GM18873 (cell line): ENCODE measurements at regions not wholly inside any gene's neighbourhood (a gene's known extent, or its start where the extent isn't known, plus 50 kb on each side); places are given as distances from the start of the nearest gene placed in this dataset.
A peak's percentile ranks its signal among the peaks of the same experiment; 100 is the strongest.
"Not testable (repeated sequence)": the region's sequence is repeated elsewhere in the genome, so short reads cannot be mapped to it uniquely, and the experiment has no call there.

ENCODE experiments used
- ATAC-seq: cut with Tn5 transposase; IDR thresholded peaks from one replicate; pipeline ENCODE4 v1.9.1; 2021; ENCODE audit warnings: mild to moderate bottlenecking, moderate library complexity, moderate number of reproducible peaks; ENCODE audit not compliant: unreplicated experiment, low FRiP score

DNA sequence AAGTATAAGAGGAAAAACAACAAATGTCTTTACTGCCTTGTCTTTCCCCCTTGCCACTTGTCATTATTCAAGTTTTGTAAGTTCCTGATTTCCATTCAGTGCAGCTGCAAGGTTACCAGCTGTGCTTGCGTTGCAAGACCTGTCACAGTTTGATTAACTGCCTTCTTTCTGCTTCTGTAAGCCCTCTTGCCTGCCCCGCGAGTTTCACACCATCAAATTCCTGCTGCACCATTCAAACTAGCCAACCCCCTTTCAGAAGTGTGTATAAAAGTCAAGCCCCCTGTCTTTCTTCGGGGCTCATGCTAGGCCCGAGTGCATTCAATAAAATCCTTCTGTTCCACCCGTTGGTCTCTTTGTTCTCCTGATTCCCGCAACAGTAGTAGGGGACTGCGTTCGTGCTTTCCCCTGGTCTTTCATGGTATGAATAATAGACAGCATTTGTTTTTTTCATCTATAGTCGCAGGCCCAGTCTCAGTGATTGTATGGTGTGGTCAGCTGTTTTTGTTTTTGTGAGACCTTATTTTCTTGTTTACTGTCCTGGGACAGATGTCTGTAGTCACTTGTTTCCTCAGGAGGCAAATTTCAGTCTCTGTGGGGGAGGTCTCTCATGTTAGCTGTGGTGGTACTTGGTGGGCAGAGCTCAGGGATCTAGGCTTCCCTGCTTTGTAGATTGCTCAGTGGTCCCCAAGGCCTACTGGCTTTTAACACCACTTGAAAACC is 159.1 kb upstream of the NOTCH2NLA start:
- not testable (repeated sequence) for ATAC-seq

DNA sequence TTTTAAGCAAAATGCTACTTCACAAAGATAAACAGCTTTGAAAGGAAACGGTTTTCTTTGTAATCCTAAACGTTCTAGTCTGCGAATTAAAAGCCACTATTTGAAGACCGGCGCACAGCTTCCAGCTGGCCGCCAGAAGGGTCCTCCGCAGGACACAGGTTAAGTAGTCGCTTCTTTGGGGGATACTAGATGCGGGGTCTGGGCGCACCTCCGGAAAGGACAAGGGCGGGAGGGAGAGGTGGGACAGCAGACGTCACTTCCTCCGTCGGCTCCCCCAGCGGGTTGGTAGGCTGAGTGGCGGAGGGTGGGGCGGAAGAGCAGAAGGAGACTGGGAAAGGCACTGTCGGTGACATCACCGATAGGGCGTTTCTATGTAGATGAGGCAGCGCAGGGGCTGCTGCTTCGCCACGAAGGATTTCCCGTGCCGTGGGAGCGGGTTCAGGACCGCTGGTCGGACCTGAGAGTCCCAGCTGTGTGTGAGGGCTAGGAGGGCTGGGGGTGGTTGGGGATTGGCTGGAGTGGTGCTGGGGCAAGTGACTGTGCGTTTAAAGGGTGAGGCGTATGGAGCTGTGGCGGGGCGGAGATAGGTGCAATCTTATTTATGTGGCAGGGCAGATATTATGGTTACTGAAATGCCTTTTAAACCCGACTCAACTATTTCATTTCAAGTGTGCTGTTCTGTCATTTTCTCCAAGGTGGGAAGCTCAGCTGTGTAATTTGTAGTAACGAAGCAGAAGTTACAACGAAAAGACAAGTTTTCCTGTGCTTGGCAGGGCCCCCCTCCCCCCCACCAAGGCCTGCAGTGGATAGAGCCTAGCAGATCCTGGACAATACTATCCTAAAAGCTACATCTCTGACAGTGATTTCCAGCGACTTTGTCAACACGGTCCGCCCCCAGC is 158.3 kb upstream of the NOTCH2NLA start:
- peak; percentile 84 for ATAC-seq

DNA sequence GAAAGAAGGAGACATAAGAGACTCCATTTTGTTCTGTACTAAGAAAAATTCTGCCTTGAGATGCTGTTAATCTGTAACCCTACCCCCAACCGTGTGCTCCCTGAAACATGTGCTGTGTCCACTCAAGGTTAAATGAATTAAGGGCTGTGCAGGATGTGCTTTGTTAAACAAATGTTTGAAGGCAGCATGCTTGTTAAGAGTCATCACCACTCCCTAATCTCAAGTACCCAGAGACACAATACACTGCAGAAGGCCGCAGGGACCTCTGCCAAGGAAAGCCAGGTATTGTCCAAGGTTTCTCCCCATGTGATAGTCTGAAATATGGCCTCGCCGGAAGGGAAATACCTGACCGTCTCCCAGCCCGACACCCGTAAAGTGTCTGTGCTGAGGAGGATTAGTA is 152.4 kb upstream of the NOTCH2NLA start:
- not testable (repeated sequence) for ATAC-seq

DNA sequence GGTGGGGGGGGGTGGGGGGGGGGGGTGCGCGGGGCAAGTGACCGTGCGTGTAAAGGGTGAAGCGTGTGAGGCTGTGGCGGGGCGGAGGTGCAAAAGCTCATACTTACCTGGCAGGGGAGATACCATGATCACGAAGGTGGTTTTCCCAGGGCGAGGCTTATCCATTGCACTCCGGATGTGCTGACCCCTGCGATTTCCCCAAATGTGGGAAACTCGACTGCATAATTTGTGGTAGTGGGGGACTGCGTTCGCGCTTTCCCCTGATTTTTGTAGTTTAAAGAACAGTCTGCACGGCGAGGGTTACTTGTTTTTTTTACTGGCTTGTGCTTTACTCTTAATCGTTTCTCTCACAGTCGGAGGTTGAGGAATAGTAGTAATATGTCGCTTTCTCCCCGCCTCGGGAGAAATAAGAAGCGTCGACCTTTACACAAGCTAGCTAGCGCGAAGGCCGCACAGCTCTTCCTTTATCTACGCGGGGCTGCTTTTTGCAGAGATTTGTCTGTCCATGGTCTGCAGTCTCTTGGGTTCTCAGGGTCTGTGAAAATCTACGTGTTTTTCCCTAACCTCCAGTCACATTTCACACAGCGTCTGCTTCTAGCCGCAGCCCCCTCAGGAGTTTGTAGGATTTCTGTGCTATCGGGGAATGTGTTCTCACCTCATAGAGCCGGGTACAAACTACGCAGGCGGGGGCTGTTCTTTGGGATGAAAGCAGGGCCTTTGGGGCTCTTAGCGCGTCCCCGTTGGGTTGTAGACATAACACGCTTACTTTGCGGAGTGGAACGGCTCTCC is 148.1 kb upstream of the NOTCH2NLA start:
- peak; percentile 82 for ATAC-seq

DNA sequence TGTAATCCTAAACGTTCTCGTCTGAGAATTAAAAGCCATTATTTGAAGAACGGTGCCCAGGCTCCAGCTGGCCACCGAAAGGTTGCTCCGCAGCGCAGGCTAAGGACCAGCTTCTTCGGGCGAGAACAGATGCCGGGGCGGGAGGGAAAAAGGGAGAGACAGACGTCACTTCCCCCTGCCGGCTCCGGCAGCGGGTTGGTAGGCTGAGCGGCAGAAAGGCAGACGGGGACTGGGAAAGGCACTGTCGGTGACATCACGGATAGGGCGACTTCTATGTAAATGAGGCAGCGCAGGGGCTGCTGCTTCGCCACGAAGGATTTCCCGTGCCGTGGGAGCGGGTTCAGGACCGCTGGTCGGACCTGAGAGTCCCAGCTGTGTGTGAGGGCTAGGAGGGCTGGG is 147.5 kb upstream of the NOTCH2NLA start:
- peak; percentile 54 for ATAC-seq

DNA sequence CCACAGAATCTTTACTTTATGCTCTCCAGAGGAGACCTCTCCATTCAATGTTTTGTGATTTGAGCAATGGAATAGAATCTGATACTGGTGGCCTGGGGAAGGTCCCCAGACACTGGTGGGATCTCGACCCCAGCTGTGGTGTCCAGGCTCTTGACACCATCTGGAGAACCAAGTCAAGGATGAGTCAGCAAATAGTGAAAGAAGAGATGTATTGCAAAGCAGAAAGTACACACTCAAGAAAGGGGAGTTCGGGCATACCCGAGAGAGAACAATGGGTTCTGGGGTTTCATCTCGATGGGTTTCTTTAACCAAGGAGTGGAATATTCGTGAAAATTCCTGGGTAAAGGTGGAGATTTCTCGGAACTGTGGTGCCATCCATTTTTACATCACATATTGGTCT is 146.3 kb upstream of the NOTCH2NLA start:
- not testable (repeated sequence) for ATAC-seq

DNA sequence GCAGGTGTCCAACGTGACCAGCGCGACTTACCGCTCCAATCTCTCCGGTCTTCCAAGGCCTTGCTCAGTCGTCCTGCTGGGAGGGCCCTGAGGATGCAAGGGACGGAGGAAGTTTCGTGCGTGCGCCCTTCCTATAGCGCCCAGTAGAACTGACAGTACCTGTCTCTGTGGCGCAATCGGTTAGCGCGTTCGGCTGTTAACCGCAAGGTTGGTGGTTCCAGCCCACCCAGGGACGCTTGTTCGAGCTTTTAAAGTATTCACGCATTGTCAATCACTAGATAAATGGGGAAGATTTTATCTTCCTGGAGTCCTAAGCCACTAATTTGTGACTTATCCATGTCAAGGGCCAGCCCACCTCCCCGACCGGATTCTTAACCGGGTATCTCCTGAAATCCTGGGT is 141.1 kb upstream of the NOTCH2NLA start:
- ATAC-seq, result not testable (repeated sequence)

DNA sequence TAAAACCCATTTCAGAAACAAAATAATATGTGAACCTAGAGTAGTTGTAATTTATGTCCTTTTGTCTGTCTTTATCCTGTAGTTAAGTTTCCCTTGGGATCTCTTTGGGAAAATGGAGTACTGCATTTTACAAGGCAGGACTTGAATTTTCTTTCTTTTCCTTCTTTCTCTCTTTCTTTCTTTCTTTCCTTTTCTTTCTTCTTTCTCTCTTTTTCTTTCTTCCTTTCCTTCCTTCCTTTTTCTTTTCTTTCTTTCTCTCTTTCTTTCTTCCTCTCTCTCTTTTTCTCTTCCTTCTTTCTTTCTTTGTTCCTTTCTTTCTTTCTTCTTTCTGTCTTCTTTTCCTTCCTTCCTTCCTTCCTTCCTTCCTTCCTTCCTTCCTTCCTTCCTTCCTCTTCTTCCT is 126.6 kb upstream of the NOTCH2NLA start:
- ATAC-seq, result not testable (repeated sequence)

DNA sequence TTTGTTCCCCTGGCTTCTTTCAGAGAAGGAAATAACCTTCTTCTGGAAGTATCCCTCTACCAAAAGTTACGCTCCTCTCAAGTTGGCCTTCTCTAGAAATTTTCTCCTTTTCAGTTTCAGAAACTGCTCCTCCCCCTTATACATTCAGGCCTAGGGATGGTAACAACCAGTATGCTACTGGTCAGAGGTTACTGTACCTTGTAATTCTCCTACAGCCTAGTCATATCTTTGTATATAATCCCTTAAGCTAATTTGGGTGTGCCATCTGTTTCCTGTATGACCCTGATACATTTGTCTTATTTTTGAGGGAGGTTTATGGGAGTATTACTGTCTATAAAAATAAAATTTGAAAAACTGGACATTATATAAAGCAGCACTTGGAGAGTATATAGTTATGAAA is 98.0 kb upstream of the NOTCH2NLA start:
- not testable (repeated sequence) for ATAC-seq

DNA sequence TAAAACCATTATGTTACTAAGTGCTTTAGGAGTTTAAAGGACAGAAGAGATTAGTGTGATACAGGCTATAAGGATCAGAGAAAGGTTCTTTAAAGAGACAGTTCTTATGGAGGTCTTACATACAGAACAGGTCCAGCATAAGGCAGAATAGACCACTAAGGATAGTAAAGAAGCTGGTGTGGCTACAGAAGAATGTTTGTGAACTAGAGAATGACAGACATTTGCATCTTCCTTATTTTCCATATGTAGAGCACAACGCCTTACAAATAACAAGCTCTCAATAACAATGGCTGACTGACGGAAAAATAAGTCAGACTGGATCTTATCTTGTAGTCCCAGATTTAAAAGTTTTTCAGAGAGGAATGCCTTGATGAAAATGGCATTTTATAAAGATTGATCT is 95.6 kb upstream of the NOTCH2NLA start:
- ATAC-seq, result not testable (repeated sequence)

DNA sequence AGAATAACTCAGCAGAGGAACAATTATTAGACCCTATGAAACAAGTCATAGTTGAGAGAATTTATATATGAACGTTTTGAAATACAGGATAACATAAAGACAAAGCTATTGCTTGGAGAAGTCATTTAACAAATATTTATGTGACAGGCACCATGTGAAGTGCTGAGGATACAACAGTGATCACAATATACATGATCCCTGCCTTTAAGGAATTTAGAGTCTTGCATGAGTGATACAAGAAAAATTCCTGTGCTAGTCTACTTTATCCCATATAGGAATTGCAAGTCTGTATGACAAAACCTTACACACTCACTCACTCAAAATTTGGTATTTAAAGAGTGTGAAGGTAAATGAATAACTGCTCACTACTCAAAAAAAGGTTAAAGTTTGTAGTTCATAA is 94.5 kb upstream of the NOTCH2NLA start:
- ATAC-seq, result not testable (repeated sequence)

DNA sequence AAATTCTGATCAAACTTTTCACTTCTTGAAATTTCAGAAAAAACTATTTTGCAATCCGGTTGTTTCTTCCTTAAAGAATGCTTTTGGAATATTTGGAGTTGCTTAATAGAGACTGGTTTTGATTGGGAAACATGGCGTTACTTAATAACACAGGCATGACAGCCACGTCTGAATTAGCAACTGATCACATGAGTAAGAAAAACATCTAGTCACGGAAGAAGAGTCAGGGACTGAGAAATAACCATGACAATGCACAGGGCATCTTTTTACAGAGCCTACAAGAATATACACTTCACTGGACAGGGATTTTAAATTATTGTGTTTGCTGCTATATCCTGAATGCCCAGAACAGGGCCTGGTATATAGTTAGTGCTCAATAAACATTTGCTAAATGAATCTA is 94.1 kb upstream of the NOTCH2NLA start:
- ATAC-seq, result not testable (repeated sequence)

DNA sequence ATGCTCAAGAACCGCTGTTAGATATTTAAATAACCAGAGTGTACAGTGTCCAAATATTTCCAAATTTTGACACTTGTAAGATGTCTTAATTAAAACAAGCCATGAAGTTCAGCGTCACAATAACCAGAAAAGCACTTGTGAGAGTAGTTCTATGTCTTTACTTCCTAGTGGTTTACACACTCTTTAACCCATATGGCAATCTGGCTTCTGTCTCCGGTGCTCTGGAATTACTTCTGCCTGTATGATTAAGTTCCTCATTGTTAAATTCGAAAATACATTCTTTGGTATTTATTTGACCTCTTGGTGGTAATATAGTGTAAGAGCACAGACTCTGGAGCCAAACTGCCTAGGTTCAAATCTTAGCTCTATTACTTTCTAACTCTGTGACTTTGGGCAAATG is 89.9 kb upstream of the NOTCH2NLA start:
- not testable (repeated sequence) for ATAC-seq

DNA sequence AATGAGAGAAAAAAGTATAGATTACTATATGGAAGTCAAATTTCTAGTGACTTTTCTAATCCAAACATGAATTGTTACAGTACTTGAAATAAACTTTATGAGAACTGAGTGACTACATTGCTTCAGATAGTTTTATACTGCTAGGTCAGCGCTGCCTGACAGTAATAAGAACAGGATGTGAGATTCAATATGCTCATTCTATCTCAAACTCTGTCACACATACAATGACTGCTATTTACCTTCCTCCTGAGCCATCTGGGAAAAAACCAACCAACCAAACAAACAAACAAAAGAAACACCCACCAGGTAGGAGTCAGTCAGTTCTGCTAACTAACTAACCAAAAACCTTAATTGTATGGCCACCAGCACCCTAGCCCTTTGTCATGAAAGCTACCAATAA is 89.0 kb upstream of the NOTCH2NLA start:
- ATAC-seq, result not testable (repeated sequence)

DNA sequence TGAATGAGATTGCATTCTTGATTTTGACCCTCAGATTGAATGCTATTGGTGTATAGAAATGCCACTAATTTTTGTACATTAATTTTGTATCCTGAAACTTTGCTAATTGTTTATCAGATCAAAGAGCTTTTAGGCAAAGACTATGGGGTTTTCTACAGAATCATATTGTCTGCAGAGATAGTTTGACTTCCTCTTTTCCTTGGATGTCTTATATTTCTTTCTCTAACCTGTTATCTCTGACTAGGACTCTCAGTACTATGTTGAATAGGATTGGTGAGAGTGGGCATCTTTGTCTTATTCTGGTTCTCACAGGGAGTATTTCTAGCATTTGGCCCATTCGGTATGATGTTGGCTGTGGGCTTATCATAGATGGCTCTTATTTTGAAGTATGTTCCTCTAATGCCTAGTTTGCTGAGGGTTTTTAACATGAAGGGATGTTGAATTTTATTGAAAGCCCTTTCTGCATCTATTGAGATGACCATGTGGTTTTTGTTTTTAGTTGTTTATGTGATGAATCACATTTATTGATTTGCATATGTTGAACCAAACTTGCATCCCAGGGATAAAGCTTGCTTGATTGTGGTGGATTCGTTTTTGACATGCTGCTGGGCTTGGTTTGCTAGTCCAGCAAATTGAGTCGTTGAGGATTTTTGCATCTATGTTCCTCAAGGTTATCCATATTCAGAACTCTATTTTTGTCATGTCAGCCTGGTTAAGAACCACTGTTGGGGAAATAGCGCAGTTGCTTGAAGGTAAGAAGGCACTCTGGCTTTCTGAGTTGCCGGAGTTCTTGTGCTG is 85.8 kb upstream of the NOTCH2NLA start:
- ATAC-seq, result not testable (repeated sequence)

DNA sequence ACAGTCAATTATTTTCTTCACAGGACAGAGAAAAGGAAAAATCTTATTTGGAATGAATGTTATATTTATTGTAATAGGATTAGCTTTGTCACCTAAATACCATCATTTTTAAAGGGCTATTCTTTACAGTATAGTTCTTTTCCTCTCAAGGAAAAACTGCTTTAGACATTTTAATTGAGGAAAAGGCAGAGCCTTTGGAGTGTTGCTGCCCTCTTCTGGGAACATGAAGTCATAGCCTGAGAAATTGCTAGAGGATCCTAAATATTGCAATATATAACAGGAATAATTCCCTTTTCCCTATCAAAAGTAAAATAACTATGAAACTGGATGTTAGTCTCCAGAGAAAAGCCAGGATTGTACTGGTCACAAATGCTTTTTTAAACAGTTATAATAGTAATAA is 81.8 kb upstream of the NOTCH2NLA start:
- ATAC-seq, result not testable (repeated sequence)

DNA sequence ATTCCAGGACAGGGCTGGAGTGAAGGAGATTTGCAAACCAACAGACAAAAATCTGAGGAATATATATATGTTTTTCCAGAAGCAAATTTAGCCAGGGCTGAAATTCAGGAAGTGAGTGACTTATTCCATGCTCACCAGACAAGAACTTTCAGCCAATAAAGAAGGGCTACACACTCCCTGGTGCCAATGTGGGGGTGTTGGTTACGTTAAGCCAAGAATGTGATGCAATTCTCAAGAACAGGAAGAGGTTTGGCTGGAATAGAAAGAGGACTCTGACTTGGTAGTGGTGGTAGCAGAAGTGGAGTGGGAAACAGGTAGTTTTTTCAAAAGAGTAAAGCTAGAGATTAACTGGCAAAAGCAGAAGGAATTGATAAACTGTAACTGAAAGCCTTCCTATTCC is 80.6 kb upstream of the NOTCH2NLA start:
- not testable (repeated sequence) for ATAC-seq

DNA sequence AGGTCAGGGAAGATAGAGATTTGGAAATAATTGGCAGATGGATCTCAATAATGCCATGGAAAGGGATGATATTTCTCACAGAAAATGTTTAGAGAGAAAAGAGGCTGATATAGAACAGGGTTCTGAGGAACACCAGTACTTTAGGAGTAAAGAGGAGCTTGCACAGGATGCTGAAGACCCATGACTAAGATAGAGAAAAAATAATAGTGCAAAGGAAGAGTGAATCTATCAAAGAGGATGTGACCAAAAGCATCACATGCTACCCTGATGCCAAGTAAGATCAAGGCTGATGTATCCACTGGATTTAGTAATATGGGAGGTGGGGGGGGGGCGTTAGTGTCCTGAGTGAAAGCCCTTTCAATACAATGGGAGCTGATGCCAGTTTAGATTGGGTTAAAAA is 80.1 kb upstream of the NOTCH2NLA start:
- ATAC-seq, result not testable (repeated sequence)

DNA sequence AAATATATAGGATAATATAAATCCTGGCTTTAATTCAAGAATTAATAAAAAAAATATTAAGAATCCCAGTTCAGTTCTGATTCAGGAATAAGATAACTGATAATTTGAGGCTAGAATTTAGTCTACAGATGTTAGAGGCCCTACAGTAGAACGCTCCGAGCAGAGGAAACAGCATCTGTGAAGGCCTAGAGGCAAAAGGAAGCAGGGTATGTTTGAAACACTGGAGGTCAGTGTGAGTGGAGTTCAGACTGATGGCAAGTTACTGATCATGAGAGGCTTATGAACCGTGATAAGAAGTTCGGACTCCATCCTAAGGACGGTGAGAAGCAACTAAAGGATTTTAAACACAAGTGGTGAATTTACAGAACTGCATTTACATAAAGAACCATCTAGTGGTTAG is 79.3 kb upstream of the NOTCH2NLA start:
- ATAC-seq, result not testable (repeated sequence)

DNA sequence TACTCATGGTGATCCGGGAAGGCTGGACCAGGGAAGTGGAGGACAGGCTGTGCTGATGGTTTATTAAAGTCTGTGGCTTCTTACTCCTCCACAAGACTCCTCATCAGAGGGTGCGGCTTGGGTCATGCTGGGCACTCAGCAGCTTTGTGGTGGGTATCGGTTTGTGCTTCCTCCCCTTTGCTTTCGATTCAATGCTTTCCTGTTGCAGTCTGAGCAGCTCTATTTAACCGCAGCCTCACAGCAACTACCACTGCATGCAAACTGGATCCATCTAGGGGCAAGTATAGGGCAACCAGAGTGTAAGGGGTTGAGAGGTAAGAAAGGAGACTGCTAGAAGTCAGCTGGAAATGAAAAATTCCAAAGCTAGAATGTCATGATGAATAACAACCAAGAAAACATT is 78.8 kb upstream of the NOTCH2NLA start:
- peak; percentile 94 for ATAC-seq
